GM12873 (cell line): ENCODE measurements at regions not wholly inside any gene's neighbourhood (a gene's known extent, or its start where the extent isn't known, plus 50 kb on each side); places are given as distances from the start of the nearest gene placed in this dataset.

Experiments used
- TF ChIP-seq, protein P1 (sequence below): IDR thresholded peaks from 2 replicates; pipeline ENCODE4 v1.5.1; 2012; ENCODE audit warnings: low read depth, mild to moderate bottlenecking, moderate library complexity, low read length, control low read depth; ENCODE audit not compliant: insufficient read depth; ENCODE audit errors: missing control alignments

DNA sequence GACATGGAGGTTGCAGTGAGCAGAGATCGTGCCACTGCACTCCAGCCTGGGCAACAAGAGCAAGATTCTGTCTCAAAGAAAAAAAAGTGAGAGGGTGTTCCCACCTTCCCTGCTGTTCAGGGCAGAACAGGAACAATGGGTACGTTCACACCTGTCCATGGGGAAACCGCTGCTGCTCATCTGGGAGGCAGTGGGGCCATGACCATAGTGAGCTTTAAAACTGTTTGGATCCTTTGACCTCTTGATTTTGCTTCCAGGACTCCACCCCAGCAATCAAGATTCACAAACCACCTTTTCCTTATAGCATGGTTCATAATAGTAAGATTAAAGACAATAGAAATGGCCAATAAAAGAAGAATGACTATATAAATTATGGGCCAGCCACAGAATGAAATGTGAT, 209.2 kb downstream of the ARL4C start:
- TF ChIP-seq, protein P1, sequence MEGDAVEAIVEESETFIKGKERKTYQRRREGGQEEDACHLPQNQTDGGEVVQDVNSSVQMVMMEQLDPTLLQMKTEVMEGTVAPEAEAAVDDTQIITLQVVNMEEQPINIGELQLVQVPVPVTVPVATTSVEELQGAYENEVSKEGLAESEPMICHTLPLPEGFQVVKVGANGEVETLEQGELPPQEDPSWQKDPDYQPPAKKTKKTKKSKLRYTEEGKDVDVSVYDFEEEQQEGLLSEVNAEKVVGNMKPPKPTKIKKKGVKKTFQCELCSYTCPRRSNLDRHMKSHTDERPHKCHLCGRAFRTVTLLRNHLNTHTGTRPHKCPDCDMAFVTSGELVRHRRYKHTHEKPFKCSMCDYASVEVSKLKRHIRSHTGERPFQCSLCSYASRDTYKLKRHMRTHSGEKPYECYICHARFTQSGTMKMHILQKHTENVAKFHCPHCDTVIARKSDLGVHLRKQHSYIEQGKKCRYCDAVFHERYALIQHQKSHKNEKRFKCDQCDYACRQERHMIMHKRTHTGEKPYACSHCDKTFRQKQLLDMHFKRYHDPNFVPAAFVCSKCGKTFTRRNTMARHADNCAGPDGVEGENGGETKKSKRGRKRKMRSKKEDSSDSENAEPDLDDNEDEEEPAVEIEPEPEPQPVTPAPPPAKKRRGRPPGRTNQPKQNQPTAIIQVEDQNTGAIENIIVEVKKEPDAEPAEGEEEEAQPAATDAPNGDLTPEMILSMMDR: no peak

DNA sequence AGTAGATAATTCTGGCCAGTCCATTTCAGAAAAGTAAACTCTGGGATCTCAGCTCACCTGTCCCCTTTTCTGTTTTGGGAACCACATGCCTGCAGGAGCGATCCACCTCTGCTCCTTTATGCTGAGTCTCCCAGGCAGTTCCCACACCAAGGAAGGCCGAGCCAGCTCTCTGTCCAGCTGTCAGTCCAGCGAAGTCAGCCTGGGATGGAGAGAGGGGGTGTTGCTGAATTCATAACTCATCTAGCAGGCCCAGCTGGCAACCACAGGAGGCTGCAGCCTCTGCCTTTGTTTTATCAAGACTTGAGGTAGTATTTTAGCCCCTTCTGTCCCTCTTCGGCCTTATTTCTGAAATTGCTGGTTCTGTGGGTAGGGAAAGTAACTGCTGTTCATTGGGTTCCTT, 209.9 kb downstream of the ARL4C start:
- TF ChIP-seq, protein P1: no peak

DNA sequence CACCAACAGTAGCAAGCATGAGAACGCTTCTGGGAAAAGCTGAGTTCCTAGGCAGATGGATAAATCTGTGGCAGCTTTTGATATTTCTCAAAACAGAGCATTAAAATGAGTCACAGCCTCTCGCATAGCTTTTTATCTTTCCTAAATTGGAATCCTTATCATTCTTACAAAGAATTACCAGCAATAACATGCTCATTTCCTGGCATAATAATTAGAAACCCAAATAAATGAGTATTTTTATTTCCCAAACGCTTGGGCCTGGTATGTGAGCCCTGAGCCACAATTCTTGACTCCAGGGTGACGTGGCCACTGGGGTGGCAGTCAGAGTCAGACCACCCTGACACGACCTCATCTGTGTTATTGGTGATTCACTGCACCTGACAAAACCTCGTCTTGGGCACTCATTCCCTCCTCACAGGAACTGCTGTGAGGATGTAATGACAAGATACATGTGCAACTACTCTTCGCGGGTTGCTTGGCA, 210.7 kb downstream of the ARL4C start:
- TF ChIP-seq, protein P1: no peak

DNA sequence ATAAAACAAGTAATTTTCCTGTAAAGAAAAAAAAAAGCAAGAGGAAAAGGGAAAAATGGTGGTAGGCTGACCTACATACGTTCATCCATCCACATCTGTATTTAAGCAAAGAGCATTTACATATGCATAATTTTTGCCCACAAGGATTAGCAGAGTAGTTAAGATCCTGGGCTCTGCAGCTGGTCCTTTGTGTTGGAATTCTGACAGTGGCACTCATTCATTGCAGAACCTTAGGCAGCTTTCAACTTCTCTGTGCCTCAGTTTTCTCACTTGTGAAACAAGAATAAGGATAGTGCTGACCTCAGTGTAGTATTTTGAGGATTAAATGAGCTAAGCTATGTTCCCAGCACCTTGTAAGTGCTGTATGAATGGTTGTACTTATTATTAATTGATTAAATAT, 211.3 kb downstream of the ARL4C start:
- TF ChIP-seq, protein P1: no peak

DNA sequence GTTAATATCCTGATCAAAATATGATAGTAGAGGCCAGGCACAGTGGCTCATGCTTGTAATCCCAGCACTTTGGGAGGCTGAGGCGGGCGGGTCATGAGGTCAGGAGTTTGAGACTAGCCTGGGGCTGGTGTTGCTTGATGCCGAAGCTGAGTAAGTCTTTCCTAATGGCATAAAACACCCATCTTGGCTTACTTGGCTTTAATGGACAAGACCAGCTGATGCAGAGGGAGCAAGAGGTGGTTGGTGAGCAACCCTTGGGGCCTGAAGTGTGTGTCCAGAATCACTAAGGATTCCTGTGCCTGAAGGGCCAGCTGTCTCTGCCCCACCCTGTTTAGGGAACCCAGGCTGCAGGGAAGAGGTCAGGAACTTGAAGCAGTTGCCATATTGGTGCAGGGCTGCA, 217.2 kb downstream of the ARL4C start:
- TF ChIP-seq, protein P1: no peak

DNA sequence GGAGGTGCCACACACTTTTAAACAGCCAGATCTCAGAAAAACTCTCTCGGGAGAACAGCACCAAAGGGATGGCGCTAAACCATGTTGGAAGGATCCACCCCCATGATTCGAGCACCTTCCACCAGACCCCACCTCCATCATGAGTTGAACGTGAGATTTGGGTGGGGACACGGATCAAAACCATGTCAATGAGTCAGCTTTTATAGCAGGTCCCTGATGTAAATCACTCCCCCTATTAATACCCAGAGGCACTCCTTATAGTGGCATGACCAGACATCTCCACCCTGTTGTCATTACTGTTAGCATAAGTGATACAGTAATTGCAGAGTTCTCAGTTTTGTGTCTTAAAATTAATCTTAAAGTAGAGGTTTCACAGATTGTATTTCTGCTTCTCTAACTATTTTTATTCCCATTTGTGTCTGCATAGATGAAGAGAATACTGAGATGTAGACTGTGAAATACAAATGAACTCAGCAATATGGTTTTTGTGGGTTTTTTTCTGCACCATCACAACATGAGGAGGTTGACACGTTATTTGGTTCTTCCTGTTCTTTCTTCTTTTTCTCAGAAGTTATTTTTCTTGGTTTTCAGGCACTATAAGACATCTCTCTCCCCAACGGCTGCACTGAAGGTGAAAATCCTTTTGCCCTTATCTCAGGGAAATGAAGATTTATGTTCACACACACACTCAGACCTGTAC, 218.2 kb downstream of the ARL4C start:
- TF ChIP-seq, protein P1: no peak

DNA sequence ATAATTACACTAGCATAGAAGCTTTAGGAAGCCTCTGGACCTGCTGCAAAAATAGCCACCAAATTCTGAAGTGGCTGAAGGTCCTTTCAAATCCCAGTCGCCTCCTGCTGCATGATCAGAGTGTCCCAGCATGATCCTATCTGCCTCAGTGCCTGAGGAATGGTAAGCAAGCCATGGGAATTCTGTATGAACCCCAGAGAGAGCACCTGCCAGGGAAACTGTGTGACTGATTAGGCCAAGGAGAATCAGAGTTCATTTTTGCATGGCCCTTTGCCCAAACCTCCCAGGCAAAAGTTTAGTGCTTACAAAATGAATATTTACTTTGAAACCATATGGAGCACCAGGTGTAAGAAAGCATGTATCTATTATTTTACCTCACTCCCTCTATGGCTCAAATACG, 221.4 kb downstream of the ARL4C start:
- TF ChIP-seq, protein P1: no peak
